GM19043 (cell line): ENCODE measurements at regions not wholly inside any gene's neighbourhood (a gene's known extent, or its start where the extent isn't known, plus 50 kb on each side); places are given as distances from the start of the nearest gene placed in this dataset.
"Not testable (repeated sequence)": the region's sequence is repeated elsewhere in the genome, so short reads cannot be mapped to it uniquely, and the experiment has no call there.

Experiments used
- ATAC-seq: cut with Tn5 transposase; IDR thresholded peaks from one replicate; pipeline ENCODE4 v1.9.1; 2021; ENCODE audit warnings: low read depth; ENCODE audit not compliant: unreplicated experiment

- ATAC-seq: no peak
Observed at GRCh38 chr3:70658513-70659310, 346.3 kb upstream of the MDFIC2 start.

GRCh38 chr3:70657454-70657853 lies 345.0 kb upstream of the MDFIC2 start:
- no peak for ATAC-seq

GRCh38 chr3:70647823-70648222 lies 335.4 kb upstream of the MDFIC2 start:
- ATAC-seq: no peak

GRCh38 chr3:70647094-70647493 lies 334.7 kb upstream of the MDFIC2 start:
- no peak for ATAC-seq

- no peak for ATAC-seq
Observed at GRCh38 chr3:70646635-70647034, 334.2 kb upstream of the MDFIC2 start.

- ATAC-seq: no peak
Observed at GRCh38 chr3:70640481-70640880, 328.0 kb upstream of the MDFIC2 start.

- ATAC-seq: no peak
Observed at GRCh38 chr3:70635301-70635700, 322.9 kb upstream of the MDFIC2 start.

GRCh38 chr3:70631716-70632307 lies 319.4 kb upstream of the MDFIC2 start:
- no peak for ATAC-seq

- no peak for ATAC-seq
Observed at GRCh38 chr3:70621451-70621850, 309.0 kb upstream of the MDFIC2 start.

GRCh38 chr3:70620956-70621355 lies 308.5 kb upstream of the MDFIC2 start:
- no peak for ATAC-seq

GRCh38 chr3:70620367-70620766 lies 307.9 kb upstream of the MDFIC2 start:
- no peak for ATAC-seq

GRCh38 chr3:70618151-70618550 lies 305.7 kb upstream of the MDFIC2 start:
- ATAC-seq: no peak

- ATAC-seq: not testable (repeated sequence)
Observed at GRCh38 chr3:70617349-70617748, 304.9 kb upstream of the MDFIC2 start.

GRCh38 chr3:70615286-70615685 lies 302.8 kb upstream of the MDFIC2 start:
- no peak for ATAC-seq

GRCh38 chr3:70614111-70614510 lies 301.7 kb upstream of the MDFIC2 start:
- ATAC-seq: no peak

GRCh38 chr3:70612920-70613319 lies 300.5 kb upstream of the MDFIC2 start:
- no peak for ATAC-seq

- ATAC-seq: not testable (repeated sequence)
Observed at GRCh38 chr3:70611667-70612277, 299.3 kb upstream of the MDFIC2 start.

- ATAC-seq: no peak
Observed at GRCh38 chr3:70608434-70608833, 296.0 kb upstream of the MDFIC2 start.

GRCh38 chr3:70607469-70607868 lies 295.0 kb upstream of the MDFIC2 start:
- ATAC-seq: no peak

- ATAC-seq: no peak
Observed at GRCh38 chr3:70606018-70606417, 293.6 kb upstream of the MDFIC2 start.

- ATAC-seq: no peak
Observed at GRCh38 chr3:70603103-70603502, 290.7 kb upstream of the MDFIC2 start.

GRCh38 chr3:70597312-70597711 lies 284.9 kb upstream of the MDFIC2 start:
- ATAC-seq: no peak
